ENCODE measurements at regions not wholly inside any gene's neighbourhood (a gene's known extent, or its start where the extent isn't known, plus 50 kb on each side); places are given as distances from the start of the nearest gene placed in this dataset.

DNA sequence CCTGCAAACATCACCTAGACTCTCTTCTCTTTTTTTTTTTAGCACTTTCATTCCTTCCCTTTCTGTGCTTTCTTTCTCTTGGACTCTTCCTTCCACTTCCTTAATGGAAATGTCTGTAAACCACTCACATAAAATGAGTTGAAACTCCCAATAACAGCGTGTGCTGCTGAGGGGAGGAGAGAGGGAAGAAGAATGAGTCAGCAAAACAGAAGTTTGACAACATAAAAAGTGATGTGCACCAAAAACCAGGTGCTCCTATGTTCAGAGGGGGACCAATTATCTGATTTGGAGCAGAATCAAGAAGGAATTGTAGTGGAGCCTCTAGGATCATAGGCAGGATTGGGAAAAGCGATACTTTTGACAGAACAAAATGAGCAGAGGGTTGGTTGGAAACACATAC is 712.1 kb upstream of the IGFBP3 start:
- H2BK15ac ChIP-seq (ENCODE audit: low read depth, poor library complexity, severe bottlenecking): no peak overlapping the region
- H2BK12ac ChIP-seq (ENCODE audit: low read length in 2 of 2): no peak overlapping the region
- no peaks in the 10 kb centered on the region for H3K27me3 ChIP-seq (ENCODE audit: control insufficient read depth in 1 of 2, insufficient read depth in 1 of 2, low read length in 2 of 2)
- H2AFZ ChIP-seq (ENCODE audit: low read depth, low read length): no peak overlapping the region
- no peak overlapping the region for H3K18ac ChIP-seq (ENCODE audit: low read depth in 1 of 2, low read length in 2 of 2)
- H3K9me3 ChIP-seq (ENCODE audit: control insufficient read depth, low read length): no peaks in the 10 kb centered on the region
- no peak overlapping the region for H2BK5ac ChIP-seq (ENCODE audit: low read depth, low read length, poor library complexity, severe bottlenecking)
- no peak overlapping the region for H2BK120ac ChIP-seq (ENCODE audit: low read depth, low read length)
- 86% methylated on average over 2 of the region's 2 CpGs for WGBS
- no peak overlapping the region for H3K4ac ChIP-seq (ENCODE audit: low read depth in 1 of 2, low read length in 2 of 2)
- H3K36me3 ChIP-seq (ENCODE audit: control insufficient read depth in 1 of 2, insufficient read depth in 2 of 2, low read depth in 1 of 2, low read length in 2 of 2): no peaks in the 10 kb centered on the region
- H3K4me2 ChIP-seq (ENCODE audit: low read length, poor library complexity, severe bottlenecking): no peak overlapping the region
- no peak overlapping the region for H3K9ac ChIP-seq (ENCODE audit: low read length)
- H3K23ac ChIP-seq (ENCODE audit: low read length in 2 of 2): no peak overlapping the region
- H4K91ac ChIP-seq (ENCODE audit: low read length): no peak overlapping the region
- no peak overlapping the region for H4K8ac ChIP-seq (ENCODE audit: low read length)
- H3K79me1 ChIP-seq (replicated peaks; ENCODE audit: low read length, poor library complexity, severe bottlenecking): no peaks in the 10 kb centered on the region
- no peak for DNase-seq
- peaks cover 7% of the 10 kb centered on the region for H3K4me1 ChIP-seq (ENCODE audit: control insufficient read depth, insufficient read depth, low read depth, low read length)
- no peak overlapping the region for H2AK5ac ChIP-seq (ENCODE audit: low read length, severe bottlenecking)
- no peak overlapping the region for H3K14ac ChIP-seq (ENCODE audit: low read length in 2 of 2)
- no peak overlapping the region for H3K27ac ChIP-seq (ENCODE audit: low read length, poor library complexity, severe bottlenecking)
- no peak overlapping the region for H3K4me3 ChIP-seq (ENCODE audit: insufficient read depth in 1 of 2, low read depth in 1 of 2, low read length in 2 of 2)

DNA sequence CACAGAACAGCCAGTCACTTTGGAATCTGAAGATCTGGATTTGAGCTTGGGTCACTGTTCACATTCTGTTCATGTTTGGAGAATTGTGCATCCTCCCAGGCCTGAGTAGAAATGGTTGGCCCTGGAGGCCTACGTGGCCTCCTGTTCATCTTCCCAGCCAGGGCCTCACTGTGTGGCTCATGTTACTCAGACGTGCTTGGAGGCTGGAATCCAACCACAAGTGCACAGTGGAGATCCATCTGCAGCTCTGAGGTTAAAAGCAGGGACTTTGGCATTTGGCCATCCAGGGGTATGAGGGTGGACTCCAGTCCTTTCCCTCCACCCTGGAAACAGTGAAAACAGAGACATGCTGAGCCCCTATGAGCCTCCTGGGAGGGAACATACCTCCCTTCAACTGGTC is 709.0 kb upstream of the IGFBP3 start:
- 18% methylated on average over 2 of the region's 2 CpGs for WGBS
- Histone ChIP-seq H3K4me1 (ENCODE audit: control insufficient read depth, insufficient read depth, low read depth, low read length) (peaks cover 7% of the 10 kb centered on the region), H3K23ac (ENCODE audit: low read length in 2 of 2) (no peak overlapping the region), H3K4me3 (ENCODE audit: insufficient read depth in 1 of 2, low read depth in 1 of 2, low read length in 2 of 2) (no peak overlapping the region), H3K27me3 (ENCODE audit: control insufficient read depth in 1 of 2, insufficient read depth in 1 of 2, low read length in 2 of 2) (no peaks in the 10 kb centered on the region), H4K8ac (ENCODE audit: low read length) (peak overlapping the region; percentile 85), H4K91ac (ENCODE audit: low read length) (peak overlapping the region; percentile 75), H3K36me3 (ENCODE audit: control insufficient read depth in 1 of 2, insufficient read depth in 2 of 2, low read depth in 1 of 2, low read length in 2 of 2) (no peaks in the 10 kb centered on the region), H3K4ac (ENCODE audit: low read depth in 1 of 2, low read length in 2 of 2) (peak overlapping the region; percentile 34 to 60), H2AFZ (ENCODE audit: low read depth, low read length) (no peak overlapping the region), H2AK5ac (ENCODE audit: low read length, severe bottlenecking) (peak overlapping the region; percentile 26), H3K9ac (ENCODE audit: low read length) (no peak overlapping the region), H3K18ac (ENCODE audit: low read depth in 1 of 2, low read length in 2 of 2) (peak overlapping the region; percentile 59 to 91), H3K4me2 (ENCODE audit: low read length, poor library complexity, severe bottlenecking) (no peak overlapping the region), H3K79me1 (replicated peaks; ENCODE audit: low read length, poor library complexity, severe bottlenecking) (no peaks in the 10 kb centered on the region), H3K9me3 (ENCODE audit: control insufficient read depth, low read length) (no peaks in the 10 kb centered on the region), H2BK120ac (ENCODE audit: low read depth, low read length) (peak overlapping the region; percentile 83), H2BK15ac (ENCODE audit: low read depth, poor library complexity, severe bottlenecking) (peak overlapping the region; percentile 67), H2BK5ac (ENCODE audit: low read depth, low read length, poor library complexity, severe bottlenecking) (no peak overlapping the region), H2BK12ac (ENCODE audit: low read length in 2 of 2) (peak overlapping the region in 1 of 2 experiments; percentile 89), H3K14ac (ENCODE audit: low read length in 2 of 2) (peak overlapping the region in 1 of 2 experiments; percentile 41), H3K27ac (ENCODE audit: low read length, poor library complexity, severe bottlenecking) (no peak overlapping the region)
- peak; percentile 85 for DNase-seq

GRCh38 chr7:46628389-46628788 is 707.3 kb upstream of the IGFBP3 start:
- no peak for DNase-seq
- no peak overlapping the region for H2BK15ac ChIP-seq (ENCODE audit: low read depth, poor library complexity, severe bottlenecking)
- H3K4ac ChIP-seq (ENCODE audit: low read depth in 1 of 2, low read length in 2 of 2): peak overlapping the region in 1 of 2 experiments; percentile 84
- no peaks in the 10 kb centered on the region for H3K36me3 ChIP-seq (ENCODE audit: control insufficient read depth in 1 of 2, insufficient read depth in 2 of 2, low read depth in 1 of 2, low read length in 2 of 2)
- peak overlapping the region; percentile 77 to 86 for H2BK12ac ChIP-seq (ENCODE audit: low read length in 2 of 2)
- H4K8ac ChIP-seq (ENCODE audit: low read length): peak overlapping the region; percentile 69
- no peak overlapping the region for H3K27ac ChIP-seq (ENCODE audit: low read length, poor library complexity, severe bottlenecking)
- H3K18ac ChIP-seq (ENCODE audit: low read depth in 1 of 2, low read length in 2 of 2): peak overlapping the region in 1 of 2 experiments; percentile 81
- no peaks in the 10 kb centered on the region for H3K79me1 ChIP-seq (replicated peaks; ENCODE audit: low read length, poor library complexity, severe bottlenecking)
- no peak overlapping the region for H3K9ac ChIP-seq (ENCODE audit: low read length)
- no peak overlapping the region for H3K4me3 ChIP-seq (ENCODE audit: insufficient read depth in 1 of 2, low read depth in 1 of 2, low read length in 2 of 2)
- H4K91ac ChIP-seq (ENCODE audit: low read length): peak overlapping the region; percentile 80
- H3K4me2 ChIP-seq (ENCODE audit: low read length, poor library complexity, severe bottlenecking): no peak overlapping the region
- H2AFZ ChIP-seq (ENCODE audit: low read depth, low read length): no peak overlapping the region
- no peaks in the 10 kb centered on the region for H3K9me3 ChIP-seq (ENCODE audit: control insufficient read depth, low read length)
- H3K14ac ChIP-seq (ENCODE audit: low read length in 2 of 2): peak overlapping the region in 1 of 2 experiments; percentile 48
- H3K23ac ChIP-seq (ENCODE audit: low read length in 2 of 2): no peak overlapping the region
- 100% methylated on average over 1 of the region's 1 CpG for WGBS
- no peak overlapping the region for H2BK120ac ChIP-seq (ENCODE audit: low read depth, low read length)
- no peak overlapping the region for H2BK5ac ChIP-seq (ENCODE audit: low read depth, low read length, poor library complexity, severe bottlenecking)
- no peak overlapping the region for H2AK5ac ChIP-seq (ENCODE audit: low read length, severe bottlenecking)
- no peaks in the 10 kb centered on the region for H3K27me3 ChIP-seq (ENCODE audit: control insufficient read depth in 1 of 2, insufficient read depth in 1 of 2, low read length in 2 of 2)
- H3K4me1 ChIP-seq (ENCODE audit: control insufficient read depth, insufficient read depth, low read depth, low read length): peaks cover 4% of the 10 kb centered on the region

DNA sequence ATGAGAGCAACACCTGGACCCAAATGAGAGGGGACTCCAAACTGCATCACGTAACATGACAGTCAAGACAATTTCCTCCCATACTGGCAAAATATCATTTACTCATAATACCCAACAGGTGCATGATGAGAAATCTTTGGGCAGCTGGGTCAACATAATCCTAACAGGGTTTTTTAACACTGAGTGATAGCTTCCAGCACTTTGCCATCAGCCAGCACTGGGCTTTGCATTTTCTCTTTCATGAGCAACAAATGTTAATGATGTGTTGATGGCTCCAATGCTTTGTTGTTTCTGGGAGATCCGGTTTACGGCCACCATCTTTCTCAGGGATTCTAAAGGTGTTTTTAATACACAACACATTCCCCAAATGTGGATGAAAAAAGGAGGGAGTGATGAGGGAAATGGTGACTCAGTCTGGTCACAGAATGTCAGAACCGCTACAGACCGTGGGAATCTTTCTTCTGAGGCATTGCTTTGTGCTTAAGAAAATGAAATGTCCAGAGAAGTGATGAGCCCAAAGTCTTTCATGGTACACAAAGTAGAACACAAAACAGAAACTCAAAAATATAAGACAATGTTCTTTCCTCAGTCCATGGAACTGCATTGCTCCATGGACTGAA is 705.7 kb upstream of the IGFBP3 start:
- Histone ChIP-seq H2BK120ac (ENCODE audit: low read depth, low read length) (no peak overlapping the region), H3K18ac (ENCODE audit: low read depth in 1 of 2, low read length in 2 of 2) (peak overlapping the region in 1 of 2 experiments; percentile 24), H2AK5ac (ENCODE audit: low read length, severe bottlenecking) (no peak overlapping the region), H3K9me3 (ENCODE audit: control insufficient read depth, low read length) (no peaks in the 10 kb centered on the region), H3K14ac (ENCODE audit: low read length in 2 of 2) (no peak overlapping the region), H2BK5ac (ENCODE audit: low read depth, low read length, poor library complexity, severe bottlenecking) (no peak overlapping the region), H2BK12ac (ENCODE audit: low read length in 2 of 2) (no peak overlapping the region), H3K79me1 (replicated peaks; ENCODE audit: low read length, poor library complexity, severe bottlenecking) (no peaks in the 10 kb centered on the region), H3K4ac (ENCODE audit: low read depth in 1 of 2, low read length in 2 of 2) (no peak overlapping the region), H3K4me3 (ENCODE audit: insufficient read depth in 1 of 2, low read depth in 1 of 2, low read length in 2 of 2) (no peak overlapping the region), H2BK15ac (ENCODE audit: low read depth, poor library complexity, severe bottlenecking) (no peak overlapping the region), H3K9ac (ENCODE audit: low read length) (no peak overlapping the region), H3K27ac (ENCODE audit: low read length, poor library complexity, severe bottlenecking) (no peak overlapping the region), H3K27me3 (ENCODE audit: control insufficient read depth in 1 of 2, insufficient read depth in 1 of 2, low read length in 2 of 2) (no peaks in the 10 kb centered on the region), H4K91ac (ENCODE audit: low read length) (no peak overlapping the region), H3K23ac (ENCODE audit: low read length in 2 of 2) (no peak overlapping the region), H3K4me2 (ENCODE audit: low read length, poor library complexity, severe bottlenecking) (no peak overlapping the region), H3K36me3 (ENCODE audit: control insufficient read depth in 1 of 2, insufficient read depth in 2 of 2, low read depth in 1 of 2, low read length in 2 of 2) (no peaks in the 10 kb centered on the region), H4K8ac (ENCODE audit: low read length) (no peak overlapping the region), H3K4me1 (ENCODE audit: control insufficient read depth, insufficient read depth, low read depth, low read length) (peaks cover 4% of the 10 kb centered on the region), H2AFZ (ENCODE audit: low read depth, low read length) (no peak overlapping the region)
- peak; percentile 49 for DNase-seq
- 76% methylated on average over 3 of the region's 5 CpGs for WGBS

Data from mesenchymal stem cell (in vitro differentiated cells and primary cell).